ENCODE measurements at regions not wholly inside any gene's neighbourhood (a gene's known extent, or its start where the extent isn't known, plus 50 kb on each side); places are given as distances from the start of the nearest gene placed in this dataset.

DNA sequence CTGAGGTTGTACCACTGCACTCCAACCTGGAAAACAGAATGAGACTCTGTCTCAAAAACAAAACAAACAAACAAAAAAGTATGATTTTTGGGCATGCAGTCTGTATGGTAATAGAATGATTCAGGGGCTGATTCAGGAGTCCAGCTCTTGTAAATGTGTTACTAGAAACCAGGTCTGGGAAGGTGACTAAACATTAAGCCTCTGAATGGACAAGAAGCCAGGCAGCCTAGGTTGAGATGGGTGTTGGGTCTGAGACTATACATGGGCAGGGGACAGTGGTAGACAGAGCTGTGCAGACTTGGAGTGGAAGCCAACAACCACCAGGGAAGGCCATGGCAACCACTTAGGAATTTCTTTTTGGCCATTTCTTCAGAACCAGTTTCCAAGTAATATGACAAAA, 64.9 kb upstream of the TLE1 start:
- no peak overlapping the region for H3K27ac Mint-ChIP-seq
- ATAC-seq (no peak), DNase-seq (ENCODE audit: low spot score) (no peak)
- no peaks in the 10 kb centered on the region for H3K9me3 Mint-ChIP-seq
- no peak overlapping the region for H3K4me3 Mint-ChIP-seq
- H3K27me3 Mint-ChIP-seq (ENCODE audit: low read depth): no peaks in the 10 kb centered on the region
- H3K4me1 Mint-ChIP-seq: peaks cover 21% of the 10 kb centered on the region
- no peaks in the 10 kb centered on the region for H3K36me3 Mint-ChIP-seq
- ChIA-PET POLR2A (interaction anchor here (0.5 kb wide), 1 partner anchor 262 kb away, joined by 5 read pairs; no protein-coding TSS in a partner anchor), CTCF (no interaction called here)
- TF ChIP-seq HMGXB4 (CRISPR knock-in tag; IDR thresholded peaks at IDR 0.05) (no peak), ATF1 (CRISPR knock-in tag; IDR thresholded peaks at IDR 0.05) (no peak), ZNF317 (CRISPR knock-in tag; IDR thresholded peaks at IDR 0.05; ENCODE audit: borderline replicate concordance, low read depth) (no peak), FOXP1 (CRISPR knock-in tag; IDR thresholded peaks at IDR 0.05; ENCODE audit: borderline replicate concordance) (no peak), ZBTB21 (CRISPR knock-in tag; IDR thresholded peaks at IDR 0.05; ENCODE audit: borderline replicate concordance) (no peak), ZSCAN18 (CRISPR knock-in tag; IDR thresholded peaks at IDR 0.05) (no peak), CREM (CRISPR knock-in tag; IDR thresholded peaks at IDR 0.05) (no peak), JUN (CRISPR knock-in tag; IDR thresholded peaks at IDR 0.05) (no peak), JAZF1 (CRISPR knock-in tag; IDR thresholded peaks at IDR 0.05) (no peak), CREB1 (CRISPR knock-in tag; IDR thresholded peaks at IDR 0.05) (no peak), ELF4 (CRISPR knock-in tag; IDR thresholded peaks at IDR 0.05; ENCODE audit: low read depth) (no peak)
- TF ChIP-seq, protein P1, sequence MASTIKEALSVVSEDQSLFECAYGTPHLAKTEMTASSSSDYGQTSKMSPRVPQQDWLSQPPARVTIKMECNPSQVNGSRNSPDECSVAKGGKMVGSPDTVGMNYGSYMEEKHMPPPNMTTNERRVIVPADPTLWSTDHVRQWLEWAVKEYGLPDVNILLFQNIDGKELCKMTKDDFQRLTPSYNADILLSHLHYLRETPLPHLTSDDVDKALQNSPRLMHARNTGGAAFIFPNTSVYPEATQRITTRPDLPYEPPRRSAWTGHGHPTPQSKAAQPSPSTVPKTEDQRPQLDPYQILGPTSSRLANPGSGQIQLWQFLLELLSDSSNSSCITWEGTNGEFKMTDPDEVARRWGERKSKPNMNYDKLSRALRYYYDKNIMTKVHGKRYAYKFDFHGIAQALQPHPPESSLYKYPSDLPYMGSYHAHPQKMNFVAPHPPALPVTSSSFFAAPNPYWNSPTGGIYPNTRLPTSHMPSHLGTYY (CRISPR knock-in tag; IDR thresholded peaks at IDR 0.05): no peak

GRCh38 chr9:81755721-81756120, 66.4 kb upstream of the TLE1 start:
- DNase-seq (ENCODE audit: low spot score) (no peak), ATAC-seq (no peak)
- TF ChIP-seq ATF3 (CRISPR knock-in tag; conservative IDR thresholded peaks at IDR 0.05) (no peak), SOX15 (CRISPR knock-in tag; IDR thresholded peaks at IDR 0.05) (no peak), AR (CRISPR knock-in tag; IDR thresholded peaks at IDR 0.05) (no peak)
- no peaks in the 10 kb centered on the region for H3K36me3 Mint-ChIP-seq
- POLR2A ChIA-PET: no interaction called here
- no peaks in the 10 kb centered on the region for H3K27me3 Mint-ChIP-seq (ENCODE audit: low read depth)
- no peak overlapping the region for H3K27ac Mint-ChIP-seq
- H3K9me3 Mint-ChIP-seq: no peaks in the 10 kb centered on the region
- H3K4me1 Mint-ChIP-seq: peaks cover 26% of the 10 kb centered on the region
- CTCF ChIA-PET: no interaction called here
- H3K4me3 Mint-ChIP-seq: no peak overlapping the region

DNA sequence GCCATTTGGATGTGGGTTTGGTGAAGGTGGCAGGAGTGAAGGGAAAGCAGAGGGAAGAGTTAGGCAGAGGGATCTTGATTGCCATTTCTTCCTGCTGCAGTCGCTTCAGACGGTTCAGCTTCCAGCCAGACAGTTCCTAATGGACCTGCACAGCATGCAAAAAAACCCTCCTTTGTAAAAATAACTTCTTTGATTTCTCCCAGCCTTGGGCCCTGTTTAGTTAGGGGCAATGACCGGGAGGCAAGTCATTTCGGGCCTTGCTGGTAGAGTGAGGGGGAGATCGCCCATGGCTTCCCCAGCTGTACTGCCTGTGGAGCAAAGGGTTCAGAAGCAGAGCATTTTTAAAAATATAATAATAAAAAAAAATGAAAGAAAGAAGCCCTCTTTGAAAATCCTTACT, 67.2 kb upstream of the TLE1 start:
- POLR2A ChIA-PET: no interaction called here
- Mint-ChIP-seq H3K27me3 (ENCODE audit: low read depth) (no peaks in the 10 kb centered on the region), H3K27ac (no peak overlapping the region), H3K9me3 (no peaks in the 10 kb centered on the region), H3K4me1 (peaks cover 26% of the 10 kb centered on the region), H3K36me3 (no peaks in the 10 kb centered on the region), H3K4me3 (no peak overlapping the region)
- ATAC-seq: no peak
- CTCF ChIA-PET: no interaction called here
- no peak for DNase-seq (ENCODE audit: low spot score)
- TF ChIP-seq USF2 (CRISPR knock-in tag; IDR thresholded peaks at IDR 0.05): no peak
- no peak for TF ChIP-seq IRF2 (CRISPR knock-in tag; IDR thresholded peaks at IDR 0.05; ENCODE audit: borderline replicate concordance, low read depth)
- no peak for TF ChIP-seq GTF2I (CRISPR knock-in tag; conservative IDR thresholded peaks at IDR 0.05)
- TF ChIP-seq KAT7 (CRISPR knock-in tag; IDR thresholded peaks at IDR 0.05; ENCODE audit: borderline replicate concordance): no peak
- no peak for TF ChIP-seq MXD4 (CRISPR knock-in tag; IDR thresholded peaks at IDR 0.05; ENCODE audit: borderline replicate concordance)
- TF ChIP-seq USF1 (CRISPR knock-in tag; IDR thresholded peaks at IDR 0.05): no peak
- TF ChIP-seq, protein P2, sequence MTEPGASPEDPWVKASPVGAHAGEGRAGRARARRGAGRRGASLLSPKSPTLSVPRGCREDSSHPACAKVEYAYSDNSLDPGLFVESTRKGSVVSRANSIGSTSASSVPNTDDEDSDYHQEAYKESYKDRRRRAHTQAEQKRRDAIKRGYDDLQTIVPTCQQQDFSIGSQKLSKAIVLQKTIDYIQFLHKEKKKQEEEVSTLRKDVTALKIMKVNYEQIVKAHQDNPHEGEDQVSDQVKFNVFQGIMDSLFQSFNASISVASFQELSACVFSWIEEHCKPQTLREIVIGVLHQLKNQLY (CRISPR knock-in tag; IDR thresholded peaks at IDR 0.05): no peak

Data from WTC11 (cell line).